Peyer's patch (tissue), 4 donors: ENCODE measurements at regions not wholly inside any gene's neighbourhood (a gene's known extent, or its start where the extent isn't known, plus 50 kb on each side); places are given as distances from the start of the nearest gene placed in this dataset.
"Not testable (repeated sequence)": the region's sequence is repeated elsewhere in the genome, so short reads cannot be mapped to it uniquely, and the experiment has no call there.

ENCODE experiments used
- DNase-seq, 3 donors: peaks; one replicate each; pipeline ENCODE4 v3.0.0-alpha.2; 2017 to 2019
- H3K27ac ChIP-seq, 4 donors: fragments of 200-600 bp; sonication (generic); one replicate each; pipeline ENCODE4 v1.5.1; 2016 to 2019
- H3K27me3 ChIP-seq, 2 donors: fragments of 200-600 bp; sonication (generic); one replicate each; pipeline ENCODE4 v1.5.1; 2019
- H3K36me3 ChIP-seq, 3 donors: fragments of 200-600 bp; sonication (generic); one replicate each; pipeline ENCODE4 v1.5.1; 2016 to 2019
- H3K4me1 ChIP-seq, 4 donors: fragments of 200-600 bp; sonication (generic); one replicate each; pipeline ENCODE4 v1.5.1; 2016 to 2019
- H3K4me3 ChIP-seq, 4 donors: fragments of 200-600 bp; sonication (generic); 1 replicate in 3 of 4; 2 replicates in 1 of 4; pipeline ENCODE4 v1.5.1; 2016 to 2019; ENCODE audit warnings: mild to moderate bottlenecking in 1 of 4
- H3K9me3 ChIP-seq, 4 donors: fragments of 200-600 bp; sonication (generic); one replicate each; pipeline ENCODE4 v1.5.1; 2016 to 2019; ENCODE audit warnings: mild to moderate bottlenecking in 1 of 4
- CTCF ChIP-seq, 6 experiments: fragments of 450-650 bp in 4 of 6; fragments of 200-600 bp in 2 of 6; sonication (generic) in 1 of 6; IDR thresholded peaks; one replicate each; pipeline ENCODE4 v1.5.1; 2017 to 2019; ENCODE audit warnings: antibody characterized with exemption in 6 of 6, mild to moderate bottlenecking in 3 of 6, moderate library complexity in 1 of 6
- POLR2A ChIP-seq, 2 donors: fragments of 450-650 bp; IDR thresholded peaks; one replicate each; pipeline ENCODE4 v1.5.1; 2017; ENCODE audit warnings: antibody characterized with exemption in 2 of 2, mild to moderate bottlenecking in 2 of 2, moderate library complexity in 2 of 2

GRCh38 chr2:192390401-192390800 is 195.7 kb upstream of the TMEFF2 start:
- Histone ChIP-seq H3K4me1 (no peaks in the 10 kb centered on the region), H3K27me3 (no peaks in the 10 kb centered on the region), H3K27ac (no peak overlapping the region), H3K36me3 (no peaks in the 10 kb centered on the region), H3K4me3 (no peak overlapping the region), H3K9me3 (peaks cover 0 to 2% (median 0%) of the 10 kb centered on the region in 4 donors)
- TF ChIP-seq POLR2A (IDR thresholded peaks at IDR 0.05) (no peak), CTCF (IDR thresholded peaks at IDR 0.05) (no peak)
- DNase-seq, result no peak

GRCh38 chr2:192384191-192384590 is 189.5 kb upstream of the TMEFF2 start:
- not testable (repeated sequence) for H3K27me3 ChIP-seq, H3K9me3 ChIP-seq, H3K4me1 ChIP-seq, DNase-seq, H3K27ac ChIP-seq, H3K36me3 ChIP-seq, H3K4me3 ChIP-seq

GRCh38 chr2:192381082-192381481 is 186.3 kb upstream of the TMEFF2 start:
- Histone ChIP-seq H3K4me3 (no peak overlapping the region), H3K27ac (no peak overlapping the region), H3K4me1 (no peaks in the 10 kb centered on the region), H3K27me3 (no peaks in the 10 kb centered on the region), H3K9me3 (no peaks in the 10 kb centered on the region), H3K36me3 (no peaks in the 10 kb centered on the region)
- DNase-seq, result no peak
- no peak for TF ChIP-seq CTCF (IDR thresholded peaks at IDR 0.05)

- H3K4me3 ChIP-seq, result no peak overlapping the region
- no peaks in the 10 kb centered on the region for H3K9me3 ChIP-seq
- no peaks in the 10 kb centered on the region for H3K36me3 ChIP-seq
- no peak for DNase-seq
- no peak for TF ChIP-seq POLR2A (IDR thresholded peaks at IDR 0.05)
- no peak for TF ChIP-seq CTCF (IDR thresholded peaks at IDR 0.05)
- H3K27me3 ChIP-seq, result no peaks in the 10 kb centered on the region
- no peak overlapping the region for H3K27ac ChIP-seq
- no peaks in the 10 kb centered on the region for H3K4me1 ChIP-seq
These were observed 185.0 kb upstream of the TMEFF2 start for GRCh38 chr2:192379736-192380135.

GRCh38 chr2:192377173-192377572 is 182.4 kb upstream of the TMEFF2 start:
- no peaks in the 10 kb centered on the region for H3K27me3 ChIP-seq
- no peak overlapping the region for H3K4me3 ChIP-seq
- TF ChIP-seq CTCF (IDR thresholded peaks at IDR 0.05) (no peak), POLR2A (IDR thresholded peaks at IDR 0.05) (no peak)
- no peak for DNase-seq
- no peak overlapping the region for H3K27ac ChIP-seq
- no peaks in the 10 kb centered on the region for H3K36me3 ChIP-seq
- no peaks in the 10 kb centered on the region for H3K9me3 ChIP-seq
- no peaks in the 10 kb centered on the region for H3K4me1 ChIP-seq

- no peaks in the 10 kb centered on the region for H3K36me3 ChIP-seq
- no peaks in the 10 kb centered on the region for H3K27me3 ChIP-seq
- DNase-seq, result no peak
- H3K9me3 ChIP-seq, result no peaks in the 10 kb centered on the region
- TF ChIP-seq CTCF (IDR thresholded peaks at IDR 0.05) (no peak), POLR2A (IDR thresholded peaks at IDR 0.05) (no peak)
- H3K4me1 ChIP-seq, result no peaks in the 10 kb centered on the region
- no peak overlapping the region for H3K27ac ChIP-seq
- no peak overlapping the region for H3K4me3 ChIP-seq
These were observed 179.0 kb upstream of the TMEFF2 start for GRCh38 chr2:192373754-192374153.
